ENCODE measurements at regions not wholly inside any gene's neighbourhood (a gene's known extent, or its start where the extent isn't known, plus 50 kb on each side); places are given as distances from the start of the nearest gene placed in this dataset.
A peak's percentile ranks its signal among the peaks of the same experiment; 100 is the strongest.

DNA sequence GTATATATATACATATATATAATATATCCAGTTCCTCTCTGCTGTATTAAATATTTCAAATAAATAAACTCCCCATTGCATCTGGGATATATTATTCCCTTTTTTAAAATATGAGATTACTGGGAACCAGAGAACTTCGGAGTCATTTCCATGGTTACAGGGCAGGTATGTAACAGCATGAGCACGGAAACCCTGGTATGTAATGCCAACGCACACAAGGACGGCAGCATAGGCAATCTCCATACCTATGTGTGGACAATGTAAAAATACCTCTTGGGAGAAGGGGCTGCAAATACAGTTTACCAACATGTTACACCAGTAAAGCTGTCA is 62.8 kb downstream of the NUDT10 start:
- peak; percentile 18; the same call in 1 of the 3 replicates for ATAC-seq
- no peak for TF ChIP-seq ZC3H10 (CRISPR knock-in tag; IDR thresholded peaks at IDR 0.05)
- no peak for TF ChIP-seq TSHZ2 (CRISPR knock-in tag; IDR thresholded peaks at IDR 0.05)
- TF ChIP-seq TOX (CRISPR knock-in tag; IDR thresholded peaks at IDR 0.05; ENCODE audit: borderline replicate concordance): no peak
- TF ChIP-seq POU6F1 (CRISPR knock-in tag; IDR thresholded peaks at IDR 0.05; ENCODE audit: borderline replicate concordance, low read depth): no peak
- no peak for TF ChIP-seq ZNF565 (CRISPR knock-in tag; conservative IDR thresholded peaks at IDR 0.05; ENCODE audit: low read depth)
- no peak for TF ChIP-seq ESRRG (CRISPR knock-in tag; IDR thresholded peaks at IDR 0.05)
